ENCODE measurements at regions not wholly inside any gene's neighbourhood (a gene's known extent, or its start where the extent isn't known, plus 50 kb on each side); places are given as distances from the start of the nearest gene placed in this dataset.

DNA sequence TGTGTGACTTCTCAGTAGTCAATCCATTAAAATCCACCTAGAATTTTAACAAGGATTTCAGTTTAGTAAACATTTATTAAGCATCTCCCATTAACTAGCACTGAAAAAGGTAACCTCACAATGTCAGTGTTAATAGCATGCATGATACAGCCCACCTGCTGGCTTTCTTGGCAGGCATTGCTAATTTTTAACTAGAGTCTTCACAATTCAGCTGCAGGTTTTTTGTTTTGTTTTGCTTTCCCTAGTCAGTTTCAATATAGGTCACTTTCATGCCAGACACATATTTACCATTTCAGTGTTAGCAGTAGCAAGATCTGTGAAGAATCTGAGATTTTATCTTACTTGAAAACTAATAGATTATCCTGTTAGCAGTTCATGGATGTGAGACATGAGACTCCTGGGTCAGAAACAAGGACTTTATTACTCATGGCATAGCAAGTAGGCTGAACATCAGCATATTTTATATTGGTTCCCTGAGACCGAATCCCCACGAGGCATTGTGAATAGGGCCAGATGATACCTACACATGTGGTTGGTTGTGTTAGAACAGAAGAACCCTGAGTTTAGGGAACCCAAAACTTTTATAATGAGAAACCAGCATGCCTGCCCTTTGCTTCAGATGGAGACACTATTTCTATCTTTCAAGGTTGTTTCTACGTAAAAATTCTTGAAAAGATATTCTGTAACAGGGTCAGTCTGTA, 198.0 kb upstream of the HTR2A start:
- ATAC-seq (ENCODE audit: poor library complexity): no peak
- H3K4me1 ChIP-seq (ENCODE audit: insufficient read depth, low read length): no peaks in the 10 kb centered on the region
- Mint-ChIP-seq H3K9me3 (no peaks in the 10 kb centered on the region), H3K4me1 (ENCODE audit: low read depth) (no peaks in the 10 kb centered on the region), H3K27ac (no peak overlapping the region), H3K27me3 (peaks cover 9% of the 10 kb centered on the region), H3K4me3 (no peak overlapping the region), H3K36me3 (ENCODE audit: low read depth) (no peaks in the 10 kb centered on the region)
- TF ChIP-seq, protein P1, sequence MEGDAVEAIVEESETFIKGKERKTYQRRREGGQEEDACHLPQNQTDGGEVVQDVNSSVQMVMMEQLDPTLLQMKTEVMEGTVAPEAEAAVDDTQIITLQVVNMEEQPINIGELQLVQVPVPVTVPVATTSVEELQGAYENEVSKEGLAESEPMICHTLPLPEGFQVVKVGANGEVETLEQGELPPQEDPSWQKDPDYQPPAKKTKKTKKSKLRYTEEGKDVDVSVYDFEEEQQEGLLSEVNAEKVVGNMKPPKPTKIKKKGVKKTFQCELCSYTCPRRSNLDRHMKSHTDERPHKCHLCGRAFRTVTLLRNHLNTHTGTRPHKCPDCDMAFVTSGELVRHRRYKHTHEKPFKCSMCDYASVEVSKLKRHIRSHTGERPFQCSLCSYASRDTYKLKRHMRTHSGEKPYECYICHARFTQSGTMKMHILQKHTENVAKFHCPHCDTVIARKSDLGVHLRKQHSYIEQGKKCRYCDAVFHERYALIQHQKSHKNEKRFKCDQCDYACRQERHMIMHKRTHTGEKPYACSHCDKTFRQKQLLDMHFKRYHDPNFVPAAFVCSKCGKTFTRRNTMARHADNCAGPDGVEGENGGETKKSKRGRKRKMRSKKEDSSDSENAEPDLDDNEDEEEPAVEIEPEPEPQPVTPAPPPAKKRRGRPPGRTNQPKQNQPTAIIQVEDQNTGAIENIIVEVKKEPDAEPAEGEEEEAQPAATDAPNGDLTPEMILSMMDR (IDR thresholded peaks at IDR 0.05): no peak
- ChIA-PET CTCF (no interaction called here), POLR2A (no interaction called here)
- H3K9me3 ChIP-seq (ENCODE audit: control insufficient read depth in 1 of 2, insufficient read depth in 1 of 2, low read length in 2 of 2): no peaks in the 10 kb centered on the region
- H3K4me3 ChIP-seq (ENCODE audit: low read length): no peak overlapping the region
- no peaks in the 10 kb centered on the region for H3K27me3 ChIP-seq (ENCODE audit: control insufficient read depth in 1 of 2, insufficient read depth in 2 of 2, low read length in 2 of 2)
- intact Hi-C loops (cut with DNase I, micrococcal nuclease): no loop called here
- H3K36me3 ChIP-seq (ENCODE audit: insufficient read depth, low read length): no peaks in the 10 kb centered on the region
- DNase-seq: no peak
- H3K27ac ChIP-seq (ENCODE audit: low read depth in 1 of 2, low read length in 2 of 2): no peak overlapping the region

DNA sequence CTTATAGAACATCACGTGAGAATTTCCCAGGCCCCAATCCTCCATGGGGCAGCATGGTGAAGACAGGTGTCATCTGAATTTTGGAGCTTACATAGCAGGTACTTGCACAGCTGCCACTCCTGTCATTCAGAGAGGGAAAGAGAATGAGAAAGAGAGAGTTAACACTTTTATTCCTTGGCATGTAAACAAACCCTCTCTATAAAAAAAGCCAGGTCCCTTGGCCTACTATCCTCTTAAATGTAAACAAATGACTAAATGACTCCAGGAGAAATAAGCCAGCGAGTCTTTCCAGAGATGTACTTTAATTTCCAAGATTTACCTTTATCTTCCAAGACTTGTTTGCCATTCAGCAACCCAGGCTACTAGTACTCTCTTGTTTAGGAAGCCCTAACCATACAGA, 195.3 kb upstream of the HTR2A start:
- ChIA-PET CTCF (no interaction called here), POLR2A (no interaction called here)
- no peak overlapping the region for H3K4me3 ChIP-seq (ENCODE audit: low read length)
- intact Hi-C loops (cut with DNase I, micrococcal nuclease): no loop called here
- Mint-ChIP-seq H3K36me3 (ENCODE audit: low read depth) (no peaks in the 10 kb centered on the region), H3K9me3 (no peaks in the 10 kb centered on the region), H3K27me3 (no peaks in the 10 kb centered on the region), H3K27ac (no peak overlapping the region), H3K4me1 (ENCODE audit: low read depth) (no peaks in the 10 kb centered on the region), H3K4me3 (no peak overlapping the region)
- no peaks in the 10 kb centered on the region for H3K4me1 ChIP-seq (ENCODE audit: insufficient read depth, low read length)
- no peaks in the 10 kb centered on the region for H3K27me3 ChIP-seq (ENCODE audit: control insufficient read depth in 1 of 2, insufficient read depth in 2 of 2, low read length in 2 of 2)
- DNase-seq (no peak), ATAC-seq (ENCODE audit: poor library complexity) (no peak)
- H3K36me3 ChIP-seq (ENCODE audit: insufficient read depth, low read length): no peaks in the 10 kb centered on the region
- no peaks in the 10 kb centered on the region for H3K9me3 ChIP-seq (ENCODE audit: control insufficient read depth in 1 of 2, insufficient read depth in 1 of 2, low read length in 2 of 2)
- no peak overlapping the region for H3K27ac ChIP-seq (ENCODE audit: low read depth in 1 of 2, low read length in 2 of 2)
- TF ChIP-seq, protein P1 (IDR thresholded peaks at IDR 0.05): no peak

DNA sequence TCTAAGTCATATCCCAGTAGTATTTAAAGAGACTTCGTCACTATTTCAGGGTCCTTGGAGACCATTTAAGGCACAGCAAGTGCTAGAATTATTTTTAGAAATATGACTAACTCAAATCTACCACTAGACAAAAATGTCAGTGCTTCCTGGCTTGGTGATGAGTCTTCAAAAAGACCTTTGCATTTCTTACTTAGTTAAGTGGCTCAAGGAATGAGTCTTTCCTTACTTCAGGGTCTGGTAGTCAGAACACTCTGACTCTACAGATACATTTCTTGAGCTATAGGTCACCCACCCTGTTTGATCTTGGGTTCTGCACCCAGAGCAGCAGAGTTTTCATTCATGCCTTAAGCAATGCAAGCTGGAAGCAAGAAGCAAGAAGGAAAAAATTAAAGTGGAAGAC, 191.0 kb upstream of the HTR2A start:
- H3K9me3 Mint-ChIP-seq: no peaks in the 10 kb centered on the region
- Histone ChIP-seq H3K27me3 (ENCODE audit: control insufficient read depth in 1 of 2, insufficient read depth in 2 of 2, low read length in 2 of 2) (no peaks in the 10 kb centered on the region), H3K4me3 (ENCODE audit: low read length) (no peak overlapping the region), H3K4me1 (ENCODE audit: insufficient read depth, low read length) (no peaks in the 10 kb centered on the region), H3K27ac (ENCODE audit: low read depth in 1 of 2, low read length in 2 of 2) (no peak overlapping the region), H3K9me3 (ENCODE audit: control insufficient read depth in 1 of 2, insufficient read depth in 1 of 2, low read length in 2 of 2) (no peaks in the 10 kb centered on the region), H3K36me3 (ENCODE audit: insufficient read depth, low read length) (no peaks in the 10 kb centered on the region)
- intact Hi-C loops (cut with DNase I, micrococcal nuclease): no loop called here
- no peak overlapping the region for H3K4me3 Mint-ChIP-seq
- ATAC-seq (ENCODE audit: poor library complexity) (no peak), DNase-seq (no peak)
- no peaks in the 10 kb centered on the region for H3K36me3 Mint-ChIP-seq (ENCODE audit: low read depth)
- H3K27ac Mint-ChIP-seq: no peak overlapping the region
- no peaks in the 10 kb centered on the region for H3K27me3 Mint-ChIP-seq
- ChIA-PET POLR2A (no interaction called here), CTCF (no interaction called here)
- H3K4me1 Mint-ChIP-seq (ENCODE audit: low read depth): no peaks in the 10 kb centered on the region
- TF ChIP-seq, protein P1 (IDR thresholded peaks at IDR 0.05): no peak
